GM12891 (cell line): ENCODE measurements at regions not wholly inside any gene's neighbourhood (a gene's known extent, or its start where the extent isn't known, plus 50 kb on each side); places are given as distances from the start of the nearest gene placed in this dataset.

Source experiments
- PAX5 ChIP-seq: IDR thresholded peaks from 2 replicates; pipeline ENCODE4 v1.6.1; 2011; ENCODE audit warnings: low read length, moderate library complexity, mild to moderate bottlenecking; ENCODE audit not compliant: insufficient read depth, severe bottlenecking
- POLR2A ChIP-seq: IDR thresholded peaks from 2 replicates; pipeline ENCODE4 v1.6.1; 2011; ENCODE audit warnings: low read depth, low read length, control low read depth
- POLR2AphosphoS5 ChIP-seq: IDR thresholded peaks from 2 replicates; pipeline ENCODE4 v1.6.1; 2011; ENCODE audit warnings: low read depth, low read length, control low read depth
- POU2F2 ChIP-seq: IDR thresholded peaks from 2 replicates; pipeline ENCODE4 v1.6.1; 2011; ENCODE audit warnings: low read depth, mild to moderate bottlenecking, control low read depth, low read length, moderate library complexity
- SPI1 ChIP-seq: IDR thresholded peaks from 2 replicates; pipeline ENCODE4 v1.6.1; 2011; ENCODE audit warnings: low read depth, low read length, control low read depth
- TAF1 ChIP-seq: IDR thresholded peaks from 2 replicates; pipeline ENCODE4 v1.6.1; 2011; ENCODE audit warnings: low read depth, low read length, control low read depth

GRCh38 chr1:239858057-239858456, 233.6 kb upstream of the FMN2 start:
- TF ChIP-seq POLR2A (no peak), TAF1 (no peak), POLR2AphosphoS5 (no peak), SPI1 (no peak), POU2F2 (no peak), PAX5 (no peak)
